Hepatocyte (in vitro differentiated cells): ENCODE measurements at regions not wholly inside any gene's neighbourhood (a gene's known extent, or its start where the extent isn't known, plus 50 kb on each side); places are given as distances from the start of the nearest gene placed in this dataset.

ENCODE experiments used
- DNase-seq: peaks from one replicate; pipeline ENCODE4 v3.0.0-alpha.2; 2016; ENCODE audit warnings: low spot score
- H2AFZ ChIP-seq: fragments of 200-600 bp; sonication (generic); 2 replicates; pipeline ENCODE4 v1.6.0; 2016; ENCODE audit warnings: antibody characterized with exemption, mild to moderate bottlenecking
- H3K27ac ChIP-seq: fragments of 200-600 bp; sonication (generic); 2 replicates; pipeline ENCODE4 v1.5.1; 2016; ENCODE audit warnings: mild to moderate bottlenecking
- H3K27me3 ChIP-seq: fragments of 200-600 bp; sonication (generic); 2 replicates; pipeline ENCODE4 v1.6.1; 2016
- H3K36me3 ChIP-seq: fragments of 200-600 bp; sonication (generic); replicated peaks from 2 replicates; pipeline ENCODE4 v1.5.1; 2016; ENCODE audit warnings: low read depth; ENCODE audit not compliant: insufficient read depth
- H3K4me1 ChIP-seq: fragments of 200-600 bp; sonication (generic); 2 replicates; pipeline ENCODE4 v1.5.1; 2016; ENCODE audit warnings: mild to moderate bottlenecking, moderate library complexity; ENCODE audit not compliant: insufficient read depth
- H3K4me2 ChIP-seq: fragments of 200-600 bp; sonication (generic); 2 replicates; pipeline ENCODE4 v1.6.0; 2016
- H3K4me3 ChIP-seq: fragments of 200-600 bp; sonication (generic); 2 replicates; pipeline ENCODE4 v1.5.1; 2016; ENCODE audit warnings: mild to moderate bottlenecking
- H3K79me2 ChIP-seq: fragments of 200-600 bp; sonication (generic); 2 replicates; pipeline ENCODE4 v1.6.0; 2017; ENCODE audit warnings: mild to moderate bottlenecking
- H3K9me2 ChIP-seq: fragments of 200-600 bp; sonication (generic); replicated peaks from 2 replicates; pipeline ENCODE4 v1.6.0; 2017; ENCODE audit warnings: mild to moderate bottlenecking; ENCODE audit not compliant: insufficient read depth
- H3K9me3 ChIP-seq: fragments of 200-600 bp; sonication (generic); 2 replicates; pipeline ENCODE4 v1.5.1; 2016; ENCODE audit warnings: low read depth, mild to moderate bottlenecking
- H4K20me1 ChIP-seq: fragments of 200-600 bp; sonication (generic); 2 replicates; pipeline ENCODE4 v1.6.0; 2016; ENCODE audit warnings: mild to moderate bottlenecking; ENCODE audit not compliant: insufficient read depth, poor library complexity, severe bottlenecking
- CTCF ChIP-seq: fragments of 200-600 bp; sonication (generic); IDR thresholded peaks from 2 replicates; pipeline ENCODE4 v1.5.1; 2016; ENCODE audit warnings: antibody characterized with exemption, mild to moderate bottlenecking; ENCODE audit not compliant: poor library complexity
- EZH2 ChIP-seq: fragments of 200-600 bp; sonication (generic); IDR thresholded peaks from 2 replicates; pipeline ENCODE4 v1.6.1; 2016; ENCODE audit warnings: antibody characterized with exemption, mild to moderate bottlenecking, borderline replicate concordance
- EZH2phosphoT487 ChIP-seq: fragments of 200-600 bp; sonication (generic); IDR thresholded peaks from one replicate; pipeline ENCODE4 v1.6.1; 2018; ENCODE audit warnings: antibody characterized with exemption, mild to moderate bottlenecking, low read depth, moderate library complexity; ENCODE audit not compliant: unreplicated experiment, severe bottlenecking
- WGBS: methylation state at CpG from one replicate; pipeline ENCODE4 v1.1.6; 2016; ENCODE audit warnings: low lambda C conversion rate; ENCODE audit errors: missing lambda C conversion rate; 5-methylcytosine and 5-hydroxymethylcytosine counted together

GRCh38 chr4:157591245-157591644 is 370.7 kb downstream of the GRIA2 start:
- no peaks in the 10 kb centered on the region for H3K4me1 ChIP-seq

GRCh38 chr4:157590679-157591078 is 370.2 kb downstream of the GRIA2 start:
- no peak overlapping the region for H3K27ac ChIP-seq
- H3K27me3 ChIP-seq = no peaks in the 10 kb centered on the region
- no peak for DNase-seq
- no peak for TF ChIP-seq CTCF
- TF ChIP-seq EZH2 = no peak
- TF ChIP-seq EZH2phosphoT487 = no peak
- WGBS = 69% methylated on average over 2 of the region's 2 CpGs
- no peaks in the 10 kb centered on the region for H3K9me2 ChIP-seq
- no peak overlapping the region for H2AFZ ChIP-seq
- H4K20me1 ChIP-seq = no peaks in the 10 kb centered on the region
- H3K36me3 ChIP-seq = no peaks in the 10 kb centered on the region
- no peaks in the 10 kb centered on the region for H3K79me2 ChIP-seq
- H3K4me3 ChIP-seq = no peak overlapping the region
- H3K9me3 ChIP-seq = no peaks in the 10 kb centered on the region
- H3K4me1 ChIP-seq = no peaks in the 10 kb centered on the region
- no peak overlapping the region for H3K4me2 ChIP-seq

More at GRCh38 chr4:157591245-157591644, 370.7 kb downstream of the GRIA2 start:
- TF ChIP-seq EZH2phosphoT487 (no peak), CTCF (no peak), EZH2 (no peak)
- no peaks in the 10 kb centered on the region for H3K27me3 ChIP-seq
- H3K9me2 ChIP-seq = no peaks in the 10 kb centered on the region
- H3K4me3 ChIP-seq = no peak overlapping the region
- no peak for DNase-seq
- H3K79me2 ChIP-seq = no peaks in the 10 kb centered on the region
- H3K9me3 ChIP-seq = no peaks in the 10 kb centered on the region
- H3K27ac ChIP-seq = no peak overlapping the region
- H2AFZ ChIP-seq = no peak overlapping the region
- no peak overlapping the region for H3K4me2 ChIP-seq
- no peaks in the 10 kb centered on the region for H4K20me1 ChIP-seq
- H3K36me3 ChIP-seq = no peaks in the 10 kb centered on the region

GRCh38 chr4:157587681-157588423 is 367.3 kb downstream of the GRIA2 start:
- no peak overlapping the region for H2AFZ ChIP-seq
- no peak for DNase-seq
- no peaks in the 10 kb centered on the region for H3K79me2 ChIP-seq
- no peaks in the 10 kb centered on the region for H3K9me3 ChIP-seq
- H3K4me1 ChIP-seq = no peaks in the 10 kb centered on the region
- H3K4me3 ChIP-seq = no peak overlapping the region
- H3K9me2 ChIP-seq = no peaks in the 10 kb centered on the region
- H3K4me2 ChIP-seq = no peak overlapping the region
- no peak overlapping the region for H3K27ac ChIP-seq
- 84% methylated on average over 5 of the region's 5 CpGs for WGBS
- H3K27me3 ChIP-seq = no peaks in the 10 kb centered on the region
- no peaks in the 10 kb centered on the region for H3K36me3 ChIP-seq
- no peak for TF ChIP-seq EZH2
- TF ChIP-seq EZH2phosphoT487 = no peak
- no peaks in the 10 kb centered on the region for H4K20me1 ChIP-seq

- Histone ChIP-seq H3K27me3 (no peaks in the 10 kb centered on the region), H3K9me2 (no peaks in the 10 kb centered on the region), H3K36me3 (no peaks in the 10 kb centered on the region), H3K4me3 (no peak overlapping the region), H3K79me2 (no peaks in the 10 kb centered on the region), H3K9me3 (no peaks in the 10 kb centered on the region), H4K20me1 (no peaks in the 10 kb centered on the region), H3K4me2 (no peak overlapping the region), H2AFZ (no peak overlapping the region), H3K4me1 (no peaks in the 10 kb centered on the region), H3K27ac (no peak overlapping the region)
- TF ChIP-seq CTCF (no peak), EZH2phosphoT487 (no peak), EZH2 (no peak)
- no peak for DNase-seq
- 93% methylated on average over 2 of the region's 2 CpGs for WGBS
These were observed 361.6 kb downstream of the GRIA2 start for GRCh38 chr4:157582141-157582540.
